A673 (cell line): ENCODE measurements at regions not wholly inside any gene's neighbourhood (a gene's known extent, or its start where the extent isn't known, plus 50 kb on each side); places are given as distances from the start of the nearest gene placed in this dataset.

Experiments
- EZH2 ChIP-seq: fragments of 200-600 bp; sonication (generic); IDR thresholded peaks from 2 replicates; pipeline ENCODE4 v1.6.1; 2017; ENCODE audit warnings: borderline replicate concordance, low read depth, mild to moderate bottlenecking, mixed read lengths, antibody characterized with exemption, low read length; ENCODE audit not compliant: poor library complexity, severe bottlenecking
- TF ChIP-seq, protein P1 (sequence below): fragments of 300-800, 200-600 bp; sonication (generic); conservative IDR thresholded peaks from 2 replicates; pipeline ENCODE4 v1.5.1; 2017; ENCODE audit warnings: low read depth, mild to moderate bottlenecking, antibody characterized with exemption, low read length, moderate library complexity, mixed read lengths

DNA sequence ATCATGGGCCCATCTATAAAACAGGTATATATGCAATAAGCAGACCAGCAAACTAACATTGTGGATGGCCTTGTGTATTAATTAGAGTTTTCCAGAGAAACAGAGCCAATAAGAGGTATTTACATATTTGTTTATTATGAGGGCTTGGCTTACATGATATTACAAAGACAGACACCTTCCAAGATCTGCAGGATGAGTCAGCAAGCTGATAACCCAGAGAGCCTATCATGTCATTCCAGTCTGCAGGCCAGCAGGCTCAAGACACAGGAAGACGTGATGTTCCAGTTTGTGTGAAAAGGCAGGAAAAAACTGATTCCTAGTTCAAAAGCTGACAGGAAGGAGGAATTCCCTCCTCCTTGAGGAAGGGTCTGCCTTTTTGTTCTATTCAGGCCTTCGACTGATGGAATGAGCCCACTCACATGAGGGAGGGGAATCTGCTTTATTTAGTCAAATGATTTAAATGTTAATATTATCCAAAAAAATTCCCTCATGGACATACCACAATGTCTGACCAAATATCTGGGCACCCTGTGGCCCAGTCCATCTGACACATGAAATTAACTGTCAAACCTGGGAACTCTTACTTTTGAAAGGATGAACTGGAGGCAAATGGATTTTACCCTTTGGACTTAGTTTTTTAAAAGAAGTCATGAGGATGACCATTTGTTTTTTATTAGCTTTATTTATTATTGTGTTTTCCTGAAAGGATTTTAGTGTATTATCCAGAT, 161.2 kb upstream of the CHD1 start:
- TF ChIP-seq, protein P1, sequence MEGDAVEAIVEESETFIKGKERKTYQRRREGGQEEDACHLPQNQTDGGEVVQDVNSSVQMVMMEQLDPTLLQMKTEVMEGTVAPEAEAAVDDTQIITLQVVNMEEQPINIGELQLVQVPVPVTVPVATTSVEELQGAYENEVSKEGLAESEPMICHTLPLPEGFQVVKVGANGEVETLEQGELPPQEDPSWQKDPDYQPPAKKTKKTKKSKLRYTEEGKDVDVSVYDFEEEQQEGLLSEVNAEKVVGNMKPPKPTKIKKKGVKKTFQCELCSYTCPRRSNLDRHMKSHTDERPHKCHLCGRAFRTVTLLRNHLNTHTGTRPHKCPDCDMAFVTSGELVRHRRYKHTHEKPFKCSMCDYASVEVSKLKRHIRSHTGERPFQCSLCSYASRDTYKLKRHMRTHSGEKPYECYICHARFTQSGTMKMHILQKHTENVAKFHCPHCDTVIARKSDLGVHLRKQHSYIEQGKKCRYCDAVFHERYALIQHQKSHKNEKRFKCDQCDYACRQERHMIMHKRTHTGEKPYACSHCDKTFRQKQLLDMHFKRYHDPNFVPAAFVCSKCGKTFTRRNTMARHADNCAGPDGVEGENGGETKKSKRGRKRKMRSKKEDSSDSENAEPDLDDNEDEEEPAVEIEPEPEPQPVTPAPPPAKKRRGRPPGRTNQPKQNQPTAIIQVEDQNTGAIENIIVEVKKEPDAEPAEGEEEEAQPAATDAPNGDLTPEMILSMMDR = no peak
- no peak for TF ChIP-seq EZH2
